Neural progenitor cell (in vitro differentiated cells): ENCODE measurements at regions not wholly inside any gene's neighbourhood (a gene's known extent, or its start where the extent isn't known, plus 50 kb on each side); places are given as distances from the start of the nearest gene placed in this dataset.

Source experiments
- EZH2 ChIP-seq: fragments of 200-600 bp; sonication (generic); IDR thresholded peaks from 2 replicates; pipeline ENCODE4 v1.6.1; 2017; ENCODE audit warnings: antibody characterized with exemption, mild to moderate bottlenecking, moderate library complexity
- EZH2phosphoT487 ChIP-seq: fragments of 200-600 bp; sonication (generic); IDR thresholded peaks from 2 replicates; pipeline ENCODE4 v1.6.1; 2017; ENCODE audit warnings: antibody characterized with exemption
- TF ChIP-seq, protein P1 (sequence below): fragments of 200-600 bp; sonication (generic); IDR thresholded peaks from 2 replicates; pipeline ENCODE4 v1.5.1; 2017; ENCODE audit warnings: antibody characterized with exemption, mild to moderate bottlenecking

DNA sequence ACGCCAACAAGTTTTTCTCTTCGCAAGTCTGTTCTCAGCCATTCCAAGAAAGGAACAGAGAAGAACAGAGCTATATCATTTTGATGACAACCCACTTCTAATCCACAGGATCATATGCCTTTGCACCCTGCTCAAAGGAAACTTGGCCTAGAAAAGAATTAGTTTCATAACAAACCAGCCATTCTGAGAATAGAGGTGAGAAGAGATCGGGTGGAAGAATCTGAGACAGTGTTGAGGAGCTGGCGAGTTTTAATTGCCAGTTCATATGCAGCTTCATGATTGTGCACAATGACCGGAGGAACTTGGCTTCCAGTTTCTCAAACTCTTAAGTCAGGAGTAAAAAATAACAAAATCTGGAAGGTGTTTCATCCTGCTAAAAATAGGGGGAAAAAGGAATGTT, 380.0 kb downstream of the NR2F1-AS1 start:
- no peak for TF ChIP-seq EZH2
- TF ChIP-seq, protein P1, sequence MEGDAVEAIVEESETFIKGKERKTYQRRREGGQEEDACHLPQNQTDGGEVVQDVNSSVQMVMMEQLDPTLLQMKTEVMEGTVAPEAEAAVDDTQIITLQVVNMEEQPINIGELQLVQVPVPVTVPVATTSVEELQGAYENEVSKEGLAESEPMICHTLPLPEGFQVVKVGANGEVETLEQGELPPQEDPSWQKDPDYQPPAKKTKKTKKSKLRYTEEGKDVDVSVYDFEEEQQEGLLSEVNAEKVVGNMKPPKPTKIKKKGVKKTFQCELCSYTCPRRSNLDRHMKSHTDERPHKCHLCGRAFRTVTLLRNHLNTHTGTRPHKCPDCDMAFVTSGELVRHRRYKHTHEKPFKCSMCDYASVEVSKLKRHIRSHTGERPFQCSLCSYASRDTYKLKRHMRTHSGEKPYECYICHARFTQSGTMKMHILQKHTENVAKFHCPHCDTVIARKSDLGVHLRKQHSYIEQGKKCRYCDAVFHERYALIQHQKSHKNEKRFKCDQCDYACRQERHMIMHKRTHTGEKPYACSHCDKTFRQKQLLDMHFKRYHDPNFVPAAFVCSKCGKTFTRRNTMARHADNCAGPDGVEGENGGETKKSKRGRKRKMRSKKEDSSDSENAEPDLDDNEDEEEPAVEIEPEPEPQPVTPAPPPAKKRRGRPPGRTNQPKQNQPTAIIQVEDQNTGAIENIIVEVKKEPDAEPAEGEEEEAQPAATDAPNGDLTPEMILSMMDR, result no peak
- no peak for TF ChIP-seq EZH2phosphoT487
